HG03558 (cell line): ENCODE measurements at regions not wholly inside any gene's neighbourhood (a gene's known extent, or its start where the extent isn't known, plus 50 kb on each side); places are given as distances from the start of the nearest gene placed in this dataset.
"Not testable (repeated sequence)": the region's sequence is repeated elsewhere in the genome, so short reads cannot be mapped to it uniquely, and the experiment has no call there.

ENCODE experiments used
- ATAC-seq: cut with Tn5 transposase; IDR thresholded peaks from one replicate; pipeline ENCODE4 v1.9.1; 2021; ENCODE audit warnings: moderate number of reproducible peaks; ENCODE audit not compliant: unreplicated experiment; ENCODE audit errors: extremely low read depth

GRCh38 chr10:47711428-47711827, 52.0 kb downstream of the SYT15B start:
- ATAC-seq = not testable (repeated sequence)

GRCh38 chr10:47710443-47710842, 52.9 kb downstream of the SYT15B start:
- not testable (repeated sequence) for ATAC-seq

- ATAC-seq = not testable (repeated sequence)
Measured at GRCh38 chr10:47705698-47706414, 57.5 kb downstream of the SYT15B start.

- not testable (repeated sequence) for ATAC-seq
Measured at GRCh38 chr10:47701285-47701684, 62.1 kb downstream of the SYT15B start.

- not testable (repeated sequence) for ATAC-seq
Measured at GRCh38 chr10:47699854-47700253, 63.5 kb downstream of the SYT15B start.

- ATAC-seq = not testable (repeated sequence)
Measured at GRCh38 chr10:47696170-47696569, 67.2 kb downstream of the SYT15B start.

- ATAC-seq = not testable (repeated sequence)
Measured at GRCh38 chr10:47695149-47695548, 68.2 kb downstream of the SYT15B start.

GRCh38 chr10:47690304-47690703, 73.1 kb downstream of the SYT15B start:
- ATAC-seq = not testable (repeated sequence)

- not testable (repeated sequence) for ATAC-seq
Measured at GRCh38 chr10:47683826-47684475, 79.4 kb downstream of the SYT15B start.

- not testable (repeated sequence) for ATAC-seq
Measured at GRCh38 chr10:47681638-47681990, 81.8 kb downstream of the SYT15B start.

GRCh38 chr10:47680848-47681637, 82.3 kb downstream of the SYT15B start:
- ATAC-seq = not testable (repeated sequence)

- not testable (repeated sequence) for ATAC-seq
Measured at GRCh38 chr10:47676102-47676501, 87.3 kb downstream of the SYT15B start.

GRCh38 chr10:47675577-47675976, 87.8 kb downstream of the SYT15B start:
- ATAC-seq = not testable (repeated sequence)

- ATAC-seq = not testable (repeated sequence)
Measured at GRCh38 chr10:47673128-47673527, 90.3 kb downstream of the SYT15B start.

- ATAC-seq = not testable (repeated sequence)
Measured at GRCh38 chr10:47670857-47671256, 92.5 kb downstream of the SYT15B start.

GRCh38 chr10:47661955-47662577, 101.3 kb downstream of the SYT15B start:
- not testable (repeated sequence) for ATAC-seq

GRCh38 chr10:47656732-47657131, 106.7 kb downstream of the SYT15B start:
- ATAC-seq = not testable (repeated sequence)

- ATAC-seq = not testable (repeated sequence)
Measured at GRCh38 chr10:47654161-47654560, 109.2 kb downstream of the SYT15B start.

GRCh38 chr10:47648594-47648993, 114.8 kb downstream of the SYT15B start:
- ATAC-seq = not testable (repeated sequence)

GRCh38 chr10:47647523-47648101, 115.8 kb downstream of the SYT15B start:
- ATAC-seq = not testable (repeated sequence)
